Esophagus (tissue), 2 donors: ENCODE measurements at regions not wholly inside any gene's neighbourhood (a gene's known extent, or its start where the extent isn't known, plus 50 kb on each side); places are given as distances from the start of the nearest gene placed in this dataset.

ENCODE experiments used
- H3K27ac ChIP-seq, 2 donors: one replicate each; pipeline ENCODE4 v1.5.1; 2013; ENCODE audit warnings: low read depth in 2 of 2, mild to moderate bottlenecking in 2 of 2, inconsistent platforms in 1 of 2, low read length in 1 of 2, moderate library complexity in 1 of 2
- H3K27me3 ChIP-seq, 2 donors: one replicate each; pipeline ENCODE4 v1.6.1; 2013; ENCODE audit warnings: low read length in 2 of 2, control low read depth in 1 of 2, mild to moderate bottlenecking in 1 of 2; ENCODE audit not compliant: insufficient read depth in 2 of 2, control insufficient read depth in 1 of 2
- H3K36me3 ChIP-seq, 2 donors: one replicate each; pipeline ENCODE4 v1.6.1; 2013; ENCODE audit warnings: low read length in 1 of 2; ENCODE audit not compliant: control insufficient read depth in 2 of 2, insufficient read depth in 2 of 2
- H3K4me1 ChIP-seq, 2 donors: one replicate each; pipeline ENCODE4 v1.6.1; 2013; ENCODE audit warnings: low read length in 1 of 2; ENCODE audit not compliant: control insufficient read depth in 2 of 2, insufficient read depth in 2 of 2
- H3K4me3 ChIP-seq, 2 donors: one replicate each; pipeline ENCODE4 v1.5.1; 2013; ENCODE audit warnings: low read length in 2 of 2, mild to moderate bottlenecking in 2 of 2, low read depth in 1 of 2, moderate library complexity in 1 of 2
- H3K9me3 ChIP-seq, 2 donors: one replicate each; pipeline ENCODE4 v1.6.1; 2013; ENCODE audit warnings: mild to moderate bottlenecking in 2 of 2, low read depth in 1 of 2, low read length in 1 of 2, moderate library complexity in 1 of 2; ENCODE audit not compliant: control insufficient read depth in 2 of 2, insufficient read depth in 1 of 2
- WGBS, 2 donors: extraction: QIAGEN DNeasy Blood & Tissue Kit; methylation state at CpG; one replicate each; pipeline ENCODE4 v1.1.7; 2013; 5-methylcytosine and 5-hydroxymethylcytosine counted together
- donor health status: healthy with polysubstance abuse.
- donor health status: Bipolar disorder and iron deficiency.

GRCh38 chr2:14937336-14937735, 304.8 kb downstream of the LRATD1 start:
- WGBS, 2 donors = 91 to 92% methylated on average over 3 of the region's 3 CpGs
- no peak overlapping the region for H3K27ac ChIP-seq

GRCh38 chr2:14941151-14941631, 308.7 kb downstream of the LRATD1 start:
- H3K27me3 ChIP-seq = no peaks in the 10 kb centered on the region
- H3K4me3 ChIP-seq = no peak overlapping the region
- no peaks in the 10 kb centered on the region for H3K36me3 ChIP-seq
- 60 to 64% methylated on average over 4 of the region's 4 CpGs for WGBS, 2 donors
- peaks cover 4 to 6% of the 10 kb centered on the region in 2 donors for H3K9me3 ChIP-seq
- H3K4me1 ChIP-seq = no peaks in the 10 kb centered on the region
- no peak overlapping the region for H3K27ac ChIP-seq

More at GRCh38 chr2:14937336-14937735, 304.8 kb downstream of the LRATD1 start:
- H3K36me3 ChIP-seq = no peaks in the 10 kb centered on the region
- H3K4me3 ChIP-seq = no peak overlapping the region
- H3K9me3 ChIP-seq = peaks cover 2 to 6% of the 10 kb centered on the region in 2 donors
- H3K4me1 ChIP-seq = no peaks in the 10 kb centered on the region
- H3K27me3 ChIP-seq = no peaks in the 10 kb centered on the region

GRCh38 chr2:14942987-14943386, 310.5 kb downstream of the LRATD1 start:
- H3K36me3 ChIP-seq = no peaks in the 10 kb centered on the region
- H3K27me3 ChIP-seq = no peaks in the 10 kb centered on the region
- H3K4me3 ChIP-seq = no peak overlapping the region
- H3K9me3 ChIP-seq = peaks cover 0 to 2% of the 10 kb centered on the region in 2 donors
- 68 to 76% methylated on average over 3 of the region's 3 CpGs for WGBS, 2 donors
- no peak overlapping the region for H3K27ac ChIP-seq
- H3K4me1 ChIP-seq = no peaks in the 10 kb centered on the region

- Histone ChIP-seq H3K27ac (no peak overlapping the region), H3K4me1 (no peaks in the 10 kb centered on the region), H3K36me3 (no peaks in the 10 kb centered on the region), H3K27me3 (no peaks in the 10 kb centered on the region), H3K9me3 (peaks cover 0 to 2% of the 10 kb centered on the region in 2 donors), H3K4me3 (no peak overlapping the region)
- WGBS, 2 donors = 55 to 64% methylated on average over 7 of the region's 7 CpGs
These were observed 312.2 kb downstream of the LRATD1 start for GRCh38 chr2:14944562-14945346.

GRCh38 chr2:14951569-14952285, 319.2 kb downstream of the LRATD1 start:
- no peaks in the 10 kb centered on the region for H3K36me3 ChIP-seq
- 86 to 92% methylated on average over 5 of the region's 5 CpGs for WGBS, 2 donors
- no peak overlapping the region for H3K4me3 ChIP-seq
- no peaks in the 10 kb centered on the region for H3K4me1 ChIP-seq
- no peak overlapping the region for H3K27ac ChIP-seq
- no peaks in the 10 kb centered on the region for H3K27me3 ChIP-seq
- H3K9me3 ChIP-seq = peaks cover 0 to 5% of the 10 kb centered on the region in 2 donors

GRCh38 chr2:14952400-14952963, 320.0 kb downstream of the LRATD1 start:
- Histone ChIP-seq H3K27me3 (no peaks in the 10 kb centered on the region), H3K4me3 (no peak overlapping the region), H3K4me1 (no peaks in the 10 kb centered on the region), H3K9me3 (peaks cover 0 to 5% of the 10 kb centered on the region in 2 donors), H3K27ac (no peak overlapping the region), H3K36me3 (no peaks in the 10 kb centered on the region)
- 61 to 62% methylated on average over 6 of the region's 6 CpGs for WGBS, 2 donors

- H3K4me1 ChIP-seq = no peaks in the 10 kb centered on the region
- no peak overlapping the region for H3K4me3 ChIP-seq
- no peak overlapping the region for H3K27ac ChIP-seq
- H3K36me3 ChIP-seq = no peaks in the 10 kb centered on the region
- H3K9me3 ChIP-seq = no peaks in the 10 kb centered on the region
- 65 to 68% methylated on average over 2 of the region's 2 CpGs for WGBS, 2 donors
- H3K27me3 ChIP-seq = no peaks in the 10 kb centered on the region
These were observed 328.3 kb downstream of the LRATD1 start for GRCh38 chr2:14960686-14961324.

GRCh38 chr2:14967729-14968128, 335.2 kb downstream of the LRATD1 start:
- H3K4me3 ChIP-seq = no peak overlapping the region
- no peak overlapping the region for H3K27ac ChIP-seq
- H3K27me3 ChIP-seq = no peaks in the 10 kb centered on the region
- WGBS, 2 donors = 44 to 52% methylated on average over 2 of the region's 2 CpGs
- no peaks in the 10 kb centered on the region for H3K9me3 ChIP-seq
- H3K36me3 ChIP-seq = no peaks in the 10 kb centered on the region
- no peaks in the 10 kb centered on the region for H3K4me1 ChIP-seq

- Histone ChIP-seq H3K36me3 (no peaks in the 10 kb centered on the region), H3K9me3 (no peaks in the 10 kb centered on the region)
- 64 to 65% methylated on average over 2 of the region's 2 CpGs for WGBS, 2 donors
These were observed 342.9 kb downstream of the LRATD1 start for GRCh38 chr2:14975381-14975780.

More at GRCh38 chr2:14975381-14975780, 342.9 kb downstream of the LRATD1 start:
- Histone ChIP-seq H3K4me3 (no peak overlapping the region), H3K4me1 (no peaks in the 10 kb centered on the region), H3K27me3 (no peaks in the 10 kb centered on the region), H3K27ac (no peak overlapping the region)
